NCI-H2081 (cell line): ENCODE measurements at regions not wholly inside any gene's neighbourhood (a gene's known extent, or its start where the extent isn't known, plus 50 kb on each side); places are given as distances from the start of the nearest gene placed in this dataset.

ENCODE experiments used
- DNase-seq, 2 experiments: peaks; one replicate each; lab custom pipeline; 2025; lab: John Stamatoyannopoulos, UW

DNA sequence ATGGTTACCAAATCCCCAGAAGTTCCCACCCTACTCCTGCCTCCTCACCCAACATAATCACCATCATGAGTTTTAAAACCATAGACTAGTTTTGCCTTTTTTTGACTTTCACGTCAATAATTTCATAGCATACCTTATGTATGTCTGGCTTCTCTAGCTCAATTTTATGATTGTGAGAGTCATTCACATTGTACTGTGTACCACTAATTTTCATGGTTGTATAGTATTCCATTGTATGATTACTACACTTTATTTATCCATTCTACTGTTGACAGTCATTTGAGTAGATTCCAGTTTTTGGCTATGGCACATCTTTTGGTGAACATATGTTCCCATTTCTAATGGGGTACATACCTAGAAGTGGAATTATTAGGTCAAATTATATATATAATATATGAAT lies 195.3 kb upstream of the TCF21 start:
- no peak for DNase-seq

DNA sequence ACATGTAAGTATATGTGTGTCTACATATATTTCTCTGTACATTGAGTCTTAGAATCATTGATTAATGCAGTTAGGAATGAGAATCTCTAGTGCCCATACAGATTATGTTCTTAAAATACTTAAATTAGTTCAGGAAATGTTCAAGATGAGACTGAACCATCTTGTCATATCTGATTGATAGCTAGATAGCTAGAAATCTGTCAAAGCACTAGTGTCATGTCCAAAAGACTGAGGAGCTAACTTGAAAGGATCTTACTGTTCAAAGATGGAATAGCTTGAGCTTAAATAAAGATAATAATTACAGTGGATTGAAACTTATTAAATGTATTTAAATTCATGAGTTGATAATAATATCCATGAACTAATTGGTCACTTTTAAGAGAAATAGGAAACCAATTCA lies 191.7 kb upstream of the TCF21 start:
- DNase-seq = no peak

DNA sequence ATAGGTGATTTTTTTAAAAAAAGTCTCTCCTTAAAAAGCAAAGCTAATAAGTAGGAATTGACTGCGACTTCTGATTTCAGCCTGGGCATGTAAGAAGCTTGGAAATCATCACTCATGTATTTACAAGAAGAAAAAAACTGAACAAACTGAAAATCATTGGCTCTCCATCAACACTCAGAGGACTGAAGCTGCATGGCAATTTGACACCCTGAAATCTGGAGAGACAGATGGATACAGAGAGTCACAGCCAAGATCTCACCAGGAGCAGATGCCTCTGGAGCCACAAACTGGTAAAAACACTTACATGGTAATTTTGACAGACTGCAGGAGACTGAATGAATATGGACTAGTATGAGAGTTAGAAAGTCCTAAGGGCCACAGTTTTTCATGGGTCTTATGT lies 191.2 kb upstream of the TCF21 start:
- DNase-seq = no peak

DNA sequence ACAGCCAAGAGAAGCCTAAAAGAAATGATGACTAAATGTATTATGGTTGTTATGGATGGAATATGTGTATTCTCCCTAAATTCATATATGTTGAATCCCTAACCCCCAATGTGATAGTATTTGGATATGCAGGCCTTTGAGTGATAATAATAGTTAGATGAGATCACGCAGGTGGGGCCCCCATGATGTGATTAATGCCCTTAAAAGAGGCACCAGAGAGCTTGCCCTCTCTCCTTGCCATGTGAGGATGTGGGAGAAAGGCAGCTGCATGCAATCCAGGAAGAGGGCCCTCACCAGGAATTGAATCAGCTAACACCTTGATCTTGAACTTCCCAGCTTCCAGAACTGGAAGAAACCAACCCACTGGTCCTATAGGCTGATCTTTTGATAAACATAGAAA lies 190.6 kb upstream of the TCF21 start:
- DNase-seq = no peak

DNA sequence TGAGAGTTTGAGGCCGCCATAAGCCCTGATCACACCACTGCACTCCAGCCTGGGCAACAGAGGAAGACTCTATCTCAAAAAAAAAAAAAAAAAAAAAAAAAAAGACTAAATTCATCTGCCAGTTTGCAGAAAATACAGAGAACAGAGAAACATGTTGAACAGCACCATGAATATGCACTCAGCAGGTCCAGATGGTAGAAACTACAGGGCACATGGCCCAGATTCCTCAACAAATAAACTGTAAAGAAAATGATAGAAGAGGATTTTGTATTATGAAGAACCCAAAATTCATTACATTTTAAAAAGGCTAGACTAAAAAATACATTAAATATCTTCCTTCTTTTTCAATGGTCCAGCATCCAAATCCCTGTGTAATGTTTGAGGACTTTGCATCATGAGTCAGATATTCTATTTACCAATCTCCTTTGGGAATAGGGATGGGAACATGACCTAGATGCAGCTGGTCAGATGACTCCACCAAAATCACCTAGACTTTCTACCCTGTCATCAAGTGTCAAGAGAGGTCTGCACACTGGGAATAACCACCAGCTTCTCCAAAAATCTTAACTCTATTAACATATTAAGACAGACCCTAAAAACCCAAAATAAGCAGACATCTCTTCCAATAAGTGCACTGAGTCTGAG lies 189.1 kb upstream of the TCF21 start:
- DNase-seq = no peak

DNA sequence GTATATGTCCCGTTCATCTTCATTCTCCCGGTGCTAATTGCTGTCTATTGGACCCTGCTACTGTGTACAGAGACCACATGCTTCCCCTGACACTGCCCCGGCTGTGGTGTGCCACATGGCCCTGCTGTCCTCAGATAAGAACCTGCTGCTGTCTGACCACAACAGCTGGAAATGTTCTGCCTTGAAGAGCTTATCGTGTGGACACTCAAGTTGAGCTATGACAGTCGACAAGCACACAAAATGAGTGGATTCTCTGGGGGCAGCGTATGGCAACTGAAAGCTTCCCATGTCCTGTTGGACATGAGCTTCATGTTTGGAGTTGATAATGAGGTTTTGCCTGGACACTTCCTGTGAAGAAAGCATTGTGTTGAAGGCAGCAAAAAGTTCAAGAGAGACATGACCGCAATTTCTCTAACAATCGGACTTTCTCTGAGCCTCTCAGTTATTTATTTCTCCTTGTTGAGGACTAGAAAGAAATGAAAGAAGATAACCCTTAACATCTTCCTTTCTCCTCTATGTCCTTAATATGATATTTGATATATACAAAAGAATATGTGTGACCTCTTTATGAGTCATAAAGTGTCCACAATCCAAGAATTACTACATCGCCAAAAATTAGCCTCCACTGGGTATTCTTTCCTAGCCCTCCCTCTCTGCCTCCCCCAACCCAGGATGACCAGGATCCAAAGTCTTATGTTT lies 187.1 kb upstream of the TCF21 start:
- DNase-seq = no peak

DNA sequence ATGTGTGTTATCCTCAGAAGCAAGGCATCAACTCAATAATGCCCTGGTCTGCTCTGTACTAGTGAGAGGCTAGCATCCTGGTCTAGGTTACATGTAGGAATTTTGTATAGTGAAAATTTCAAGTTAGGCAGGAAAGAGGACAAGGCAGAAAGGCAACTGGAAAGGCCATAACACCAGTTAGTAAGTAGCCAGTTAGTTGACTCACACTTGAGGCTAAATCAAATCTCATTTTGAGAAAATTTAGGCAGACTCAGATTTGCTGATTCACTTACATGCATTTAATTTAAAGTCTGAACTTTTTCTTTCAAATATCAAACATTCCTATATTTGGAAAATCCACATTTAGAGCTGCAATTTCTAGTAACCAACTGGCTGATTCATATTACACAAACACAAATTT lies 184.5 kb upstream of the TCF21 start:
- DNase-seq = no peak

DNA sequence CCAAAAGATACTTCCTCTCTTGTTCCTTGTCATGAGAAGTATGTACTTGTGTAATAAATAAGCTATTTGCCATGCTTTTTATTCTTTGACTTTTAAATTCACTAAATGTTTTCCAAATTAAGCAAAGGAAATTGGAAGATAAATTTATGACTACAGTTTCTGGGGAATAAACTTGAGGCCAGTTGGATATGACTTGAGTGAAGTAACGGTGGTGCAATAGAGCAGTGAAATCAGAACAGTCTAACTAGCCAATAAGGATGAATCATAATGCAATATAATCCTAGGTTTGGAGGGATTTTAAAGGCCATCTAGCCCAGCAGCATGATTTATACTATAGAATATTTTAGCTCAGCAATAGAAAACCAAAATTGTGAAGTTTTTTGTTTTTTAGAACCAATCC lies 183.8 kb upstream of the TCF21 start:
- no peak for DNase-seq

DNA sequence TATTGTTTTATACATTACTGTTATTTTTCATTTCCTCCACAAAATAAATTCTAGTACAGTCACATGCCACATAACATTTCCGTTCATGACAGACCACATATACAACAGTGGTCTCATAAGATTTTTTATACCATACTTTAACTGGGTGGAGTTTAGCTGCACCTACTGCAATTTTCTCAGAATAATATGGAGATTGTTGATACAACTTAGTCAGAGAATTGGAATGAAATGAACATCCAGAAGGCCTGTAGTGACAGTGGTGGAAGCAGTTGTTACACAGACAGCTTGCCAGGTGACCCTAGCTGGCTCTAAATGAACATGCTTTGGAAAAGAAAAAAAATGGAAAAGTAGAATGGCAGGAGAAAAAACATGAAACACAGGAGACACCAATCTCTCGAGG lies 183.2 kb upstream of the TCF21 start:
- no peak for DNase-seq

DNA sequence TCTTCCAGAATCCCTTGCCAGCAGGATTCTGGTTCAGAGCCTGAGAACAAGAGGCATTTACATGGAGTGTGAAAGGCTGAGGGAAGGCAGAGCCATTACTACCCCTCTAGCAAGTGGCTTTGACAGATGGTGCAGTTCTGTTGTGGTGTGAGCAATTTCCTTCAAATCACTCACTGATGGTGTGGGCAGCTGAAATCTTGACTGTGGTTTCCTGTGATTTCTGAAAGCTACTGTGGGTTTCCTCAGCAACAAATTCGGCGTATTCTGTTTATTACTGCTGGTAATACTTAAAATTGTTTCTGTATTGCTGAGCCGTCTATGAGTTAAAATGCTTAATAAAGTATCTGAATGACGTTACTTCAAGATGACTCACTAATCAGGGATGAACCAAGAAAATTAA lies 181.5 kb upstream of the TCF21 start:
- no peak for DNase-seq

DNA sequence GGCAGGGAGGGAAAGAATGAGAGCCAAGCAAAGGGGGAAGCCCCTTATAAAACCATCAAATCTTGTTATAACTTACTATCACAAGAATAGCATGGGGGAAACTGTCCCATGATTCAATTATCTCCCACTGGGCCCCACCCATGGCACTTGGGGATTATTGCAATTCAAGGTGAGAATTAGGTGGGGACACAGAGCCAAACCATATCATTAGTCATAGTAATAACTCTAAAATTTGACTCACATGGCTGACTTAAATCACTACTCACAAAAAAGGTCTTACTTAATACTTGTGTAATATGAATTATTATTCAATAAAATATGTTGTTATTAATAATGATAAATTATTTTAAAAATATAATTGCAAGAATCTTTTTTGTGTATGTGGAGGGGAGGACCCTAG lies 178.1 kb upstream of the TCF21 start:
- no peak for DNase-seq

DNA sequence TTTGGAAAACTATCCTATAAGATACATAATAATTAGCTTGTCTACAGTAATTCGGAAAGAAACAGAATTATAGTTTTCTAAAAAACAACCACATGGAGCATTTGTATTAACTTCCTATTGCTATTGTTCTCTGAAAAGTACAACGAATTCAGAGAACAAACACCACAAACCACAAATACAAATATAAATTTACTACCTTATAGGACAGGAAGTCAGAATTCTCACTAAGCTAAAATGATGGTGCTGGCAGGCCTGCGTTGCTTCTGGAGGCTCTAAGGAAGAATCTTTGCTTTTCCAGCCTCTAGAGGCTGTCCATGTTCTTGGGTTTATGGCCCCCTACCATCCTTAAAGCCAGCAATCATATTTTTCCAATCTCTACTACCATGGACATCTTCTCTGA lies 173.6 kb upstream of the TCF21 start:
- no peak for DNase-seq

DNA sequence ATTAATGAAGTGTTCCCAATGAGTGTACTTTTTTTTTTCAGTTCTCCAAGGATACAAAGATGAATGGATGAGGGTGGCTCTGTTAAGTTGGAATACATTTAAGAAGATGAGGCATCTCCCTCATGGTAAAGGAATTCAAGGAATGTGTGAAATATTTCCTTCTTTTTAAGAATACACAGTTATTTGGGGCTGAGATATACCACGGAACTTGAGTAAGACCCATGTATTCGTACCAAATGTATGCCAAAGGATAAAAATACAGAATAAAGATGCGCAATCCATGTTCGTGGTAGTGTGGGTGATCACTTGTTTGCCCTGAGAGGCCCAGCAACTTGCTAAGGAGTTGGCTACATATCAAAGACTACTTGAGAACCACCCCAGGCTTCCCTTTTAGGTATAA lies 164.2 kb upstream of the TCF21 start:
- no peak for DNase-seq

DNA sequence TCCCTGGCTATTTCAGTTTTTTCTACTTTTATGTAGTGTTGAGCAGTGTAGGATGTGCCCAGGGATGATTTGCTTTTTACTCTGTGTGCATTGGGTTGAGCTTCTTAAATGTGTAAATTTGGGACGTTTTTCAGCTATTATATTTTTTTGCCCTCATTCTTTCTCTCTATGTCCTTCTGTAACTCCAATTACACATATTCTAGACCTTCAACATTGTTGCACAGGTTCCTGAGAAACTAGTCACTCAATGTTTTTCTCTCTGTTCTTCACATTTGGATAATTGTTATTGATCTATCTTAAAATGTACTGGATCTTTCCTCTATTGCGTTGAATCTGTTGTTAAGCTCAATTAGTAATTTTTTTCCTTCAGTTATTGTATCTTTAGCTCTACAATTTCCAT lies 162.7 kb upstream of the TCF21 start:
- no peak for DNase-seq

DNA sequence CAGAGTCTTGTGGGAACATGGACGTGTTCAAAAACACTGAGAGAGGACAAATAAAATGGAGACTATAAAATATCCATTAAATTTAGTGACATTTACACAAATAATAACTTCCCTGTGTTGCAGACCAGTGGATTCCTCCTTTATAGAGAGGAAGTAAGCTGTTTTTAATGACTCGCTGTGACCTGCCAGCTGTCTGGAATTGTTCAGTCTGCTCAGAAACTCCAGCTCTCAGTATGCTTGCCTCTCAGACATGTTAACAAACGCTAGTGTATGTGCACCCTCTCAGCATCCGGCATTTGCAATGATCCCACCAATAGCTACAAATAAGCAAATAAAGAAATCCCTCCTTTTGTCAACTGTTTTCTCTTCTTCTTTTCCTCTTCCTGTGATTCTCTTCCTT lies 158.0 kb upstream of the TCF21 start:
- DNase-seq = no peak

DNA sequence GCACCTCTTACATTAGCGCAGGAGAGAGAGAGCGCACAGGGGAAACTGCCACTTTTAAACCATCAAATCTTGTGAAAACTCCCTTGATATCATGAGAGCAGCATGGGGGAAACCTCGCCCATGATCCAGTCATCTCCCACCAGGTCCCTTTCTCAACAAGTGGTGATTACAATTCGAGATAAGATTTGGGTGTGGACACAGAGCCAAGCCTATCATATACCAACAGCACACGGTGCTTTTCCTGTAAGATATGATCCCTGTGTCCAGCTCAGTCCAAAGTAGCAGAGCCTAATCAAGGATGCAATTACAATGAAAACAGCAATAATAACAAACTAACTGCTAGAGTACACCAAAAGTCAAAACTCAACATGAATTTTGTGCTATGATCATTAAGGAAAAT lies 148.7 kb upstream of the TCF21 start:
- DNase-seq = no peak

DNA sequence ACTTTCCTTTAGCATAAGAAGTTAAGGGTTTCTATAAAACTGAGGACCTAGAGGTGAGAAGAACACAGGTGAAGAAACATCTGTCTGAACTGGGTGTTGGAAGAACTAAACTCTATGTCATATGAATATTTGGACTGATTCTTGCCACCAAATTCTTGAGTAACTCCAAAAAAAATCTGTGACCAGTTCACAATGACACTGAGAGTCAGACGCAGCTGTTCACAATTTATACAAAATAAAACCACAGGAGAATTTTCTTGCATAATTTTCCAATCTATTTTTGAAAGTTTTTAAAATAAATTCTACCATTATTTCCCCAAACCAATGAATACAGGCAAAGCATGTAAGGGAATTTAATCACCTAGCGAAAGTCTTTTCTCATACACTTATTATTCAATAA lies 148.1 kb upstream of the TCF21 start:
- no peak for DNase-seq

DNA sequence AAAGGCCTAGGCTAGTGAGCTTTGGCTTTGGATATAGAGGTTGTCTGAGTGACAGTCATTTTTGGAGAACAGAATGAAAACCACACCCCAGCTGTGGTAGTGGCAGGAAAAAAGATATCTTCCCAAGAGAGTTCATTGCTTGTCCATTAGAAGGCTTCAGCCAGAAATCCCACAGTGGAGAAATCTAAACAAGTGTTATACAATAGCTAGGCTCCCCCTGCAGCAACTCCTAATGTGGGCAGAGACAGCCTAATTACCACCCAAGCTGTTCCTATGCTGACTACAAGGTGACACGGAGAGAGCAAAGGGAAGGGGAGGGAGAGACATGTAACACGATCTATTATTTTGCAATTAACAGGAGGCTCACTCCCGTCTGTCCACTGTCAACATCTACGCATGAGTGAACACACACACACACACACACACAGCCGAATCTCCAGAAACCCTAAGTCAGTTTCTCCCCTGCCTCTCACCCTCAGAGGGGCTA lies 147.5 kb upstream of the TCF21 start:
- peak; percentile 40 to 75 for DNase-seq

DNA sequence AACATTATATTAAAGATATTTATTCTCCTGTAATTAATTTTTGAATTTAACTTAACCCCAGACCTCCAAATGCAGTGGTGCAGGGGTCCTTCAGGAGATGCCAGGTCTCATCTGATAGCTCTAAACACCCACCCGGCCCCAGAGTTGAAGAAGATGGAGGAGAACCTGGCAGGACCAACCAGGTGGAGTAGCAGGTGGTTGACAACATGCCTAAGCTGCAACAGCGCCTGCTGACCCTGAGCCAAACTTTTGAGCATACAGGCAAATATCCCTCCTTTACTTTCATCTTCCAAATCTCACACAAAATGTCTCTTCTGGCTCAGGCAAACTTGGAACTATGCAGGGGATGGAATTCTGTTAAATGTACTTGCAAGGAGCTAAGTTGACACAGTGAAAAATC lies 145.3 kb upstream of the TCF21 start:
- DNase-seq = no peak

DNA sequence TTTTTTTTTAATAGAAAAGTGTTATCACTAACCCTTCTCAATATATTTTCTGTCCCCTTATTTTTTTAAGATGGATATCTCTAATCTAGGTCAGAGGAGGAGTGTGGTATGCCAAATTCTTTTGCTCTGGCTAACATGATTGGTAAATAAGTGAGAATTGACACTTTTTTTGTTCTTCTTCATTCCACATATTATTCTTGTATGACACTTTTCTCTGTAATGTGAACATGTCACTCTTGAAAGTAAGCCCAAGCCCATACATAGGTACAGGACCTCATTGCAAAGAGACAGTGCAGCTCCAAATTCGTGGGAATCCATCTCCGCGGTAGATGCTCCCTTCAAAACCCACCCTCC lies 142.5 kb upstream of the TCF21 start:
- DNase-seq = no peak

DNA sequence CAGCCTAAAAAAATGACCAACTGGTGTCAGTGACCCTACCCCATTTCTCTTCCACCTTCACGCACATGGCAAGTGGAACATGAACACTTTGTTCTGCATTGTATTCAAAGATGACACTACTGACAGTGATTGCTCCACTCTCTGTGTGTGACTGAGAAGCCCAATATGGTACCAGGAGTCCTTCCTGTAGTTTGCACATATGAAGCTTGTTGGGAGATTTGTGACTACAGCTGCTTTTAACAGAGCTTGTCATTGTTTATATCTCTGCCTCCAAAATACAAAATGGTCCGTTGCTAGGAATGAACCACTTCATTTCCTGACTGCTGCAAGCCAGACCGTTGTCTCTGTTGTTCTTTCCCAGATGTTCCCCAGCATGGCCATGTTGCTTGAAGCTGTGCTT lies 140.3 kb upstream of the TCF21 start:
- no peak for DNase-seq

DNA sequence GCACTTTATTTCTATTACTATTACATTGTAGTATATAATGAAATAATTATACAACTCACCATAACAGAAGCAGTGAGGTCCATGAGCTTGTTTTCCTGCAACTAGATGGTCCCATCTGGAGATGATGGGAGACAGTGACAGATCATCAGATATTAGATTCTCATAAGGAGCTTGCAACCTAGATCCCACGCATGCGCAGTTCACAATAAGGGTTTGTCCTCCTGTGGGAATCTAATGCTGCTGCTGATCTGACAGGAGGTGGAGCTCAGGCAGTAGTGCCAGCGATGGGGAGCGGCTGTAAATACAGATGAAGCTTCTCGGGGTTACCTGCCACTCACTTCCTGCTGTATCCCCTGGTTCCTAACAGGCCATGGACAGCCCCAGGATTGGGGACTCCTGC lies 139.5 kb upstream of the TCF21 start:
- DNase-seq = no peak

DNA sequence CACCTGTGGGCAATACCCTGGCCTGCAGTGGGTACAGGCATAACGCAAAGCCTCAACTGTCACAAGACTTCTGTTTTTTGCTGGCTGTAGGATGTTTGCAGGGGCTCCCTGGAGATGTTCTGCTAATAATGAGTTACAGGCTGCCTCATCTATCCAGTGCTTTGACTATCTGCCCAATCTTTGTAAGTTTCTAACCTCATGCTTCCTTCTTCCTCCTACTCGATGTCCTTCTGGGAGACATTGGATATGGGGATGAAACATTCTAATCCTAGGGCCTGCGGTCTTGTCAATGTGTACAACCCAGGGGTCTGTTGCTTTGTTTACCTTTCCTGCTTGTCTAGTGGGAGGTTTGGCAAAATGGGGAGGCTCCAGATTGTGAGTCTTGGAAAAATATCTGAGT lies 136.8 kb upstream of the TCF21 start:
- no peak for DNase-seq

DNA sequence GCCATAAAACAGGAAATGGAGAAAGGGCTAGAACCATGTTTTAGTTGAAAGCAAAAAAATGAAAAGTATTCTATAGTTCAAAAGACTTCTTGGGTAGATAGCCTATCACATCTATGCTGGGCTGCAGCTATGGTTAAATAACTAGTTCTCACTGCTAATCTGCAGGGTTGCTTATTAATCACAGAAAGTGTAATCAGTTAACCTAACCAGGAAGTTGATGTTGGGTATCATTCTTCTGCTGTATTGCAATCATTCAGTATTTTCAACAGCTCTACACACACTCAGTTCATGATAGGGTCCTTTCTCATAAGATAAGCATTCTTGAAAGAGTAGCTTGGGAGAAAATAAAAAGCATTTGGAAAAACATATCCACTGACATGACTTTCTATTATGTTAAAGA lies 135.2 kb upstream of the TCF21 start:
- DNase-seq = no peak
